Epithelial cell of proximal tubule (primary cell): ENCODE measurements at regions not wholly inside any gene's neighbourhood (a gene's known extent, or its start where the extent isn't known, plus 50 kb on each side); places are given as distances from the start of the nearest gene placed in this dataset.

Source experiments
- DNase-seq: peaks from one replicate; pipeline ENCODE4 v3.0.0-alpha.2; 2011; ENCODE audit warnings: low read depth
- H3K4me3 ChIP-seq: 2 replicates; pipeline ENCODE4 v1.5.1; 2011; ENCODE audit warnings: low read depth, mild to moderate bottlenecking, low read length
- CTCF ChIP-seq: conservative IDR thresholded peaks from 2 replicates; pipeline ENCODE4 v1.5.1; 2012; ENCODE audit warnings: low read depth, mild to moderate bottlenecking, low read length

GRCh38 chr6:48628316-48628715 lies 517.3 kb upstream of the PTCHD4 start:
- no peak for DNase-seq
- TF ChIP-seq CTCF: no peak
- H3K4me3 ChIP-seq: no peak overlapping the region

- TF ChIP-seq CTCF: no peak
- no peak for DNase-seq
- no peak overlapping the region for H3K4me3 ChIP-seq
Observed at GRCh38 chr6:48626421-48626820, 515.4 kb upstream of the PTCHD4 start.

- DNase-seq: no peak
- no peak overlapping the region for H3K4me3 ChIP-seq
- TF ChIP-seq CTCF: no peak
Observed at GRCh38 chr6:48624631-48625030, 513.6 kb upstream of the PTCHD4 start.

GRCh38 chr6:48619771-48620170 lies 508.8 kb upstream of the PTCHD4 start:
- DNase-seq: no peak
- TF ChIP-seq CTCF: no peak
- no peak overlapping the region for H3K4me3 ChIP-seq

GRCh38 chr6:48615041-48615440 lies 504.0 kb upstream of the PTCHD4 start:
- no peak for TF ChIP-seq CTCF
- no peak for DNase-seq
- H3K4me3 ChIP-seq: no peak overlapping the region

- TF ChIP-seq CTCF: no peak
- no peak for DNase-seq
- H3K4me3 ChIP-seq: no peak overlapping the region
Observed at GRCh38 chr6:48614326-48614725, 503.3 kb upstream of the PTCHD4 start.

GRCh38 chr6:48613231-48613949 lies 502.4 kb upstream of the PTCHD4 start:
- H3K4me3 ChIP-seq: no peak overlapping the region
- no peak for TF ChIP-seq CTCF
- DNase-seq: no peak
